Spleen (tissue), 11 donors: ENCODE measurements at regions not wholly inside any gene's neighbourhood (a gene's known extent, or its start where the extent isn't known, plus 50 kb on each side); places are given as distances from the start of the nearest gene placed in this dataset.

ENCODE experiments used
- DNase-seq: peaks from one replicate; pipeline ENCODE4 v3.0.0-alpha.2; 2020
- H3K27ac ChIP-seq, 8 donors: fragments of 200-600 bp; sonication (generic) in 7 of 8; 1 replicate in 4 of 8; 2 replicates in 4 of 8; pipeline versions ENCODE4 v1.5.0 to v1.8.0; 2016 to 2021; ENCODE audit warnings: inconsistent platforms in 4 of 8, mild to moderate bottlenecking in 4 of 8, moderate library complexity in 1 of 8
- H3K27me3 ChIP-seq, 7 donors: fragments of 200-600 bp; sonication (generic) in 6 of 7; replicated peaks in 1 of 7; 1 replicate in 4 of 7; 2 replicates in 3 of 7; pipeline versions ENCODE4 v1.5.0 to v1.8.0; 2016 to 2021; ENCODE audit warnings: inconsistent platforms in 3 of 7, mild to moderate bottlenecking in 1 of 7
- H3K36me3 ChIP-seq, 6 donors: fragments of 200-600 bp; sonication (generic) in 5 of 6; 1 replicate in 4 of 6; 2 replicates in 2 of 6; pipeline versions ENCODE4 v1.5.0 to v1.8.0; 2016 to 2021; ENCODE audit warnings: inconsistent platforms in 2 of 6
- H3K4me1 ChIP-seq, 6 donors: fragments of 200-600 bp; sonication (generic) in 5 of 6; 1 replicate in 3 of 6; 2 replicates in 3 of 6; pipeline versions ENCODE4 v1.5.0 to v1.8.0; 2016 to 2021; ENCODE audit warnings: inconsistent platforms in 3 of 6
- H3K4me3 ChIP-seq, 8 donors: fragments of 200-600 bp; sonication (generic) in 7 of 8; 1 replicate in 4 of 8; 2 replicates in 4 of 8; pipeline versions ENCODE4 v1.5.0 to v1.8.0; 2016 to 2021; ENCODE audit warnings: inconsistent platforms in 4 of 8, mild to moderate bottlenecking in 4 of 8, moderate library complexity in 2 of 8
- H3K9me3 ChIP-seq, 8 donors: fragments of 200-600 bp; sonication (generic) in 7 of 8; 1 replicate in 4 of 8; 2 replicates in 4 of 8; pipeline versions ENCODE4 v1.5.0 to v1.8.0; 2016 to 2021; ENCODE audit warnings: inconsistent platforms in 4 of 8
- CTCF ChIP-seq, 11 experiments: fragments of 200-600 bp in 7 of 11; fragments of 450-650 bp in 4 of 11; sonication (generic) in 4 of 11; IDR thresholded peaks in 8 of 11; conservative IDR thresholded peaks in 3 of 11; 1 replicate in 7 of 11; 2 replicates in 4 of 11; pipeline versions ENCODE4 v1.4.0 to v1.8.0; 2016 to 2021; ENCODE audit warnings: antibody characterized with exemption in 11 of 11, inconsistent platforms in 4 of 11, mild to moderate bottlenecking in 1 of 11
- POLR2A ChIP-seq, 3 donors: fragments of 450-650 bp; IDR thresholded peaks; one replicate each; pipeline ENCODE4 v1.5.1; 2017; ENCODE audit warnings: antibody characterized with exemption in 3 of 3, mild to moderate bottlenecking in 1 of 3
- POLR2AphosphoS5 ChIP-seq, 3 donors: sonication (generic); formaldehyde crosslinking; IDR thresholded peaks; one replicate each; pipeline ENCODE4 v1.5.1; 2017; ENCODE audit warnings: antibody characterized with exemption in 3 of 3
- WGBS, 5 donors: extraction: QIAGEN DNeasy Blood & Tissue Kit in 3 of 5; methylation state at CpG; one replicate each; pipeline versions ENCODE4 v1.1.5 to v1.1.7; 2013 to 2018; 5-methylcytosine and 5-hydroxymethylcytosine counted together
- intact Hi-C: fragments of 100-400 bp; cut with DNase I; formaldehyde crosslinking; loops from one replicate; pipeline ENCODE4 v1.15.0; 2023; ENCODE audit warnings: low total_unique reads
- donor health status: healthy with polysubstance abuse.
- donor health status: DM: no; HTN: no; CAD: no; lungs with moderate emphysema.
- donor health status: DM: no; HTN: no; CAD: no.
- donor health status: Bipolar disorder and iron deficiency.
- donor health status: healthy.
- donor health status: DM: no; HTN: no; CAD: no.
- donor health status: DM: yes; HTN: yes; CAD: no.

GRCh38 chr3:170757038-170757437, 113.0 kb downstream of the RPL22L1 start:
- TF ChIP-seq POLR2AphosphoS5 (IDR thresholded peaks at IDR 0.05) (no peak), CTCF (IDR thresholded peaks at IDR 0.05 in 8 of 11, conservative IDR thresholded peaks at IDR 0.05 in 3 of 11) (no peak), POLR2A (IDR thresholded peaks at IDR 0.05) (no peak)
- Histone ChIP-seq H3K36me3 (no peaks in the 10 kb centered on the region), H3K9me3 (no peaks in the 10 kb centered on the region), H3K4me3 (no peak overlapping the region), H3K4me1 (no peaks in the 10 kb centered on the region), H3K27ac (no peak overlapping the region), H3K27me3 (peaks cover 0 to 16% (median 0%) of the 10 kb centered on the region in 7 donors)
- WGBS, 5 donors = 79 to 90% (median 81%) methylated on average over 1 of the region's 1 CpG
- no peak for DNase-seq
- intact Hi-C loops = no loop called here

- H3K27ac ChIP-seq = no peak overlapping the region
- H3K4me3 ChIP-seq = no peak overlapping the region
- TF ChIP-seq POLR2A (IDR thresholded peaks at IDR 0.05) = no peak
- TF ChIP-seq POLR2AphosphoS5 (IDR thresholded peaks at IDR 0.05) = no peak
- TF ChIP-seq CTCF (IDR thresholded peaks at IDR 0.05 in 8 of 11, conservative IDR thresholded peaks at IDR 0.05 in 3 of 11) = no peak
- peaks cover 0 to 24% (median 0%) of the 10 kb centered on the region in 7 donors for H3K27me3 ChIP-seq
- H3K36me3 ChIP-seq = no peaks in the 10 kb centered on the region
- no peaks in the 10 kb centered on the region for H3K4me1 ChIP-seq
- DNase-seq = no peak
- H3K9me3 ChIP-seq = no peaks in the 10 kb centered on the region
- intact Hi-C loops = no loop called here
These were observed 115.7 kb downstream of the RPL22L1 start for GRCh38 chr3:170754311-170754693.

- Histone ChIP-seq H3K27ac (no peak overlapping the region), H3K4me1 (no peaks in the 10 kb centered on the region), H3K27me3 (peaks cover 0 to 24% (median 0%) of the 10 kb centered on the region in 7 donors), H3K4me3 (no peak overlapping the region), H3K36me3 (no peaks in the 10 kb centered on the region), H3K9me3 (no peaks in the 10 kb centered on the region)
- no peak for TF ChIP-seq POLR2AphosphoS5 (IDR thresholded peaks at IDR 0.05)
- TF ChIP-seq CTCF (IDR thresholded peaks at IDR 0.05 in 8 of 11, conservative IDR thresholded peaks at IDR 0.05 in 3 of 11) = no peak
- no peak for TF ChIP-seq POLR2A (IDR thresholded peaks at IDR 0.05)
- 72 to 85% (median 79%) methylated on average over 2 of the region's 2 CpGs for WGBS, 5 donors
- intact Hi-C loops = no loop called here
- no peak for DNase-seq
These were observed 116.3 kb downstream of the RPL22L1 start for GRCh38 chr3:170753421-170754310.

- TF ChIP-seq POLR2AphosphoS5 (IDR thresholded peaks at IDR 0.05) = no peak
- no peak for TF ChIP-seq CTCF (IDR thresholded peaks at IDR 0.05 in 8 of 11, conservative IDR thresholded peaks at IDR 0.05 in 3 of 11)
- no peak for TF ChIP-seq POLR2A (IDR thresholded peaks at IDR 0.05)
- Histone ChIP-seq H3K4me1 (no peaks in the 10 kb centered on the region), H3K36me3 (no peaks in the 10 kb centered on the region), H3K9me3 (no peaks in the 10 kb centered on the region), H3K4me3 (no peak overlapping the region), H3K27me3 (peaks cover 0 to 24% (median 0%) of the 10 kb centered on the region in 7 donors), H3K27ac (no peak overlapping the region)
- no peak for DNase-seq
- intact Hi-C loops = no loop called here
- WGBS, 5 donors = 80 to 85% (median 83%) methylated on average over 6 of the region's 6 CpGs
These were observed 117.3 kb downstream of the RPL22L1 start for GRCh38 chr3:170752571-170753155.
